Cardiac muscle cell (in vitro differentiated cells and primary cell): ENCODE measurements at regions not wholly inside any gene's neighbourhood (a gene's known extent, or its start where the extent isn't known, plus 50 kb on each side); places are given as distances from the start of the nearest gene placed in this dataset.
A peak's percentile ranks its signal among the peaks of the same experiment; 100 is the strongest.
"Not testable (repeated sequence)": the region's sequence is repeated elsewhere in the genome, so short reads cannot be mapped to it uniquely, and the experiment has no call there.

Experiments used
- DNase-seq, 2 donors: peaks; one replicate each; pipeline versions ENCODE4 v3.0.0 to v3.0.0-alpha.2; 2010 to 2017; ENCODE audit warnings: low read depth in 1 of 2, low spot score in 1 of 2
- H3K27ac ChIP-seq: fragments of 200-600 bp; sonication (generic); 2 replicates; pipeline ENCODE4 v1.5.1; 2016
- H3K27me3 ChIP-seq: fragments of 200-600 bp; sonication (generic); 2 replicates; pipeline ENCODE4 v1.6.0; 2016; ENCODE audit warnings: control low read depth
- H3K36me3 ChIP-seq: fragments of 200-600 bp; sonication (generic); 2 replicates; pipeline ENCODE4 v1.5.1; 2016; ENCODE audit warnings: control low read depth
- H3K4me1 ChIP-seq: fragments of 200-600 bp; sonication (generic); 2 replicates; pipeline ENCODE4 v1.8.1; 2017; ENCODE audit warnings: low read depth, mild to moderate bottlenecking, mixed run types
- H3K4me3 ChIP-seq: fragments of 200-600 bp; sonication (generic); 2 replicates; pipeline ENCODE4 v1.5.1; 2016; ENCODE audit warnings: mild to moderate bottlenecking
- H3K9me3 ChIP-seq: fragments of 200-600 bp; sonication (generic); 2 replicates; pipeline ENCODE4 v1.5.1; 2017; ENCODE audit warnings: low read depth, mild to moderate bottlenecking, control low read depth
- CTCF ChIP-seq: IDR thresholded peaks from 2 replicates; pipeline ENCODE4 v1.5.1; 2012; ENCODE audit warnings: low read depth, mild to moderate bottlenecking, low read length

GRCh38 chr19:29001597-29002245 is 211.2 kb downstream of the UQCRFS1 start:
- no peaks in the 10 kb centered on the region for H3K4me1 ChIP-seq
- H3K4me3 ChIP-seq, result no peak overlapping the region
- H3K36me3 ChIP-seq, result no peaks in the 10 kb centered on the region
- no peak for TF ChIP-seq CTCF
- H3K9me3 ChIP-seq, result no peaks in the 10 kb centered on the region
- H3K27ac ChIP-seq, result no peak overlapping the region
- no peaks in the 10 kb centered on the region for H3K27me3 ChIP-seq
- no peak for DNase-seq

GRCh38 chr19:29001141-29001581 is 211.8 kb downstream of the UQCRFS1 start:
- H3K27me3 ChIP-seq, result no peaks in the 10 kb centered on the region
- no peak overlapping the region for H3K27ac ChIP-seq
- H3K4me3 ChIP-seq, result no peak overlapping the region
- no peak for TF ChIP-seq CTCF
- H3K36me3 ChIP-seq, result no peaks in the 10 kb centered on the region
- H3K9me3 ChIP-seq, result no peaks in the 10 kb centered on the region
- H3K4me1 ChIP-seq, result no peaks in the 10 kb centered on the region
- DNase-seq, result peak in 1 of 2 donors; percentile 9

DNA sequence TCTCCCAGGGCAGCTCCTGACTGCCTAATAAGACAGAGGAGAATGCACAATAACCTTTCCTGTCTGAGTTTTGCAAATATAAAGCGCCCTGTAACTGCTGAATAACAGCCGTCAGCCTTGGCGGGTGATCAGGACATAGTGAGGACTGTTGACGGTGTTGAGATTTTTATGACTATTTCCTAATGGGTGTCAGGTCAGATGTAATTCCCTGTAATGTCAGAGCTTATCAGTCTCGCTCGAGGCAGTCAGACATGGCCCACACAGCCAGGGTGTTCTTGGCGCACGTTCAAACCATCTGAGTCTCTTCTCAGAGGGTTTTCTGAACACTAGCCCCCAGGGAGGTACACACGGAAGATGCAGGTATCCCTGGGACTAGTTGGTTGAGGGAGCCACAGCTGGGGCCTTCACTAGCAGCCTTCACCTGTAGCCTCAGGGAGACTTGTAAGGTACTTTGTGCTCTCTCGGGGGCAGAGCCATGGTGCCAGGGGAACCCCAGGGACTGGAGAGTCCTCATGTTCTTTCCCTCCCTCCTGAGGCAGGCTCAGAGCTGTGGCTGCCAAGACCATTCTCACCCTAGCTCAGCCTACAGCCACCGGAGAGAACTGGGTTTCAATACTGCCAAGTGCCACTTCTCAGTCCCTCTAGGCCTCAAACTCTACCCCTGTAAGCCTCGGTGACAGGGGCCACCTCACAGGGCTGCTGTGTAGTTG is 213.1 kb downstream of the UQCRFS1 start:
- no peak for TF ChIP-seq CTCF
- no peaks in the 10 kb centered on the region for H3K4me1 ChIP-seq
- no peaks in the 10 kb centered on the region for H3K27me3 ChIP-seq
- H3K4me3 ChIP-seq, result no peak overlapping the region
- no peak for DNase-seq
- no peak overlapping the region for H3K27ac ChIP-seq
- no peaks in the 10 kb centered on the region for H3K36me3 ChIP-seq
- H3K9me3 ChIP-seq, result no peaks in the 10 kb centered on the region

DNA sequence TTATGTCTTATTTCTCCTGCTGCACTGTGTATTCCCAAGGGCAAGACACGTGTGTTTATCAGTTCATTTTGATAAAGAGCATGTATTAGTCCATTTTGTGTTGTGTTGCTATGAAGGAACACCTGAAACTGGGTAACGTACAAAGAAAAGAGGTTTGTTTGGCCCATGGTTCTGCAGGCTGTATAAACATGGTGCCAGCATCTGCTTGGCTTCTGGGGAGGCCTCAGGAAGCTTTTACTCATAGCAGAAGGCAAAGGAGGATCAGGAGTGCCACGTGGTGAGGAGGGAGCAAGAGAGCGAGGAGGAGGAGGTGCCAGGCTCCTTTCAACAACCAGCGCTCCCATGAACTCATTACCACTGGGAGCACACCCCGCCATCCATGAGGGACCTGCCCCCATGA is 214.0 kb downstream of the UQCRFS1 start:
- Histone ChIP-seq H3K4me1 (no peaks in the 10 kb centered on the region), H3K27me3 (no peaks in the 10 kb centered on the region), H3K27ac (no peak overlapping the region), H3K9me3 (no peaks in the 10 kb centered on the region), H3K4me3 (no peak overlapping the region), H3K36me3 (no peaks in the 10 kb centered on the region)
- TF ChIP-seq CTCF, result no peak
- no peak for DNase-seq

- not testable (repeated sequence) for H3K4me1 ChIP-seq, H3K9me3 ChIP-seq, H3K27ac ChIP-seq, H3K4me3 ChIP-seq, H3K36me3 ChIP-seq, DNase-seq, H3K27me3 ChIP-seq
These were observed 215.1 kb downstream of the UQCRFS1 start for GRCh38 chr19:28997866-28998265.

GRCh38 chr19:28990522-28990921 is 222.4 kb downstream of the UQCRFS1 start:
- no peaks in the 10 kb centered on the region for H3K36me3 ChIP-seq
- TF ChIP-seq CTCF, result no peak
- no peaks in the 10 kb centered on the region for H3K9me3 ChIP-seq
- H3K4me3 ChIP-seq, result no peak overlapping the region
- H3K27ac ChIP-seq, result no peak overlapping the region
- DNase-seq, result no peak
- H3K4me1 ChIP-seq, result no peaks in the 10 kb centered on the region
- H3K27me3 ChIP-seq, result no peaks in the 10 kb centered on the region
